ENCODE measurements at regions not wholly inside any gene's neighbourhood (a gene's known extent, or its start where the extent isn't known, plus 50 kb on each side); places are given as distances from the start of the nearest gene placed in this dataset.

DNA sequence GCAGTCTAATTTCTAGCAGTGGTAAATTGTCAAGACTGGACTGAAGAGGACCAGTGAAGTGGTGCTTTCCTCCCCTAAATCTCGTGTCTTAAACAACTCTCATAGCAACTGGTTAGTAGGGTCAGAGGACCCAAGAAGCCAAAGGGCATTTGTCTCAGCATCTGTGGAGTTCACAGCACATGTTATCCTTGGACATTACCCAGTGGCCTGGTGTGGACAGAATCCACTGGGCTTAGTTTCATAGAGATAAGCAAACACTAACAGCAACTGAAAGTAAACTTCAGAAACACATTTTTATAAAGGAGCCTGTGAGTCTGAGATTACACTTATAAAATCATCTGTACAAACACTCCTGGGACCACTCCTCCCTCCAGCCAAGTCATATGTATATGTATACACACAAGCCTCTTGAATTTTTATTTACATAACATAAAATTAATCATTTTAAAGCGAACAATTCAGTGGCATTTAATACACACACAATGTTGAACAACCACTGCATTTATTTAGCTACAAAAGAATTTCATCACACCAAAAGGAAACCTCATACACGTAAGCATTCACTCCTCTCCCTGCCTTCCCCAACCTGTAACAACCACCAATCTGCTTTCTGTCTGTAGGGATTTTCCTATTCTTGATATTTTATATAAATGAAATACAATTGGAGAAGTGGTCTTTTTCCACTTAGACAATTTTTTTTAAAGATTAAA is 457.8 kb downstream of the RASEF start:
- H3K4me1 Mint-ChIP-seq (ENCODE audit: low read depth): no peaks in the 10 kb centered on the region
- H3K27me3 Mint-ChIP-seq: no peaks in the 10 kb centered on the region
- no peak overlapping the region for H3K27ac Mint-ChIP-seq
- H3K36me3 Mint-ChIP-seq (ENCODE audit: low read depth): no peaks in the 10 kb centered on the region
- H3K4me3 Mint-ChIP-seq: no peak overlapping the region
- H3K9me3 Mint-ChIP-seq: no peaks in the 10 kb centered on the region

DNA sequence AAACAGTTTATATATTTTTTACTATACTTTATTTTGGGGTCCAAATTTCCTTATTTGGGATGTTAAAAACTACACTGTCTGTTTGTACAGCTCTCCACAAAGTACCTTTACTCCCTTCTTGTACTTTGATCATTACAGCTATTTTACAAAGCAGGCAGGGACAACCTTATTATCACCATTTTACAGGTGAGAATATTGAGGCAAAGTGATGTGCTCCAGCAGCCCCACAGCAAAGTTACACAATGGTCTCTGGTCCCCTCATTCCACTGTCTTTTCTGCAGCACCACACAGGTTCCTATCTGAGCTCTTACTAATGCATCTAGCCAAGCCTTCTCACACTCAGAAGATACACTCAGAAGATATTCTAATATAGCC is 457.3 kb downstream of the RASEF start:
- Mint-ChIP-seq H3K4me3 (no peak overlapping the region), H3K4me1 (ENCODE audit: low read depth) (no peaks in the 10 kb centered on the region)

DNA sequence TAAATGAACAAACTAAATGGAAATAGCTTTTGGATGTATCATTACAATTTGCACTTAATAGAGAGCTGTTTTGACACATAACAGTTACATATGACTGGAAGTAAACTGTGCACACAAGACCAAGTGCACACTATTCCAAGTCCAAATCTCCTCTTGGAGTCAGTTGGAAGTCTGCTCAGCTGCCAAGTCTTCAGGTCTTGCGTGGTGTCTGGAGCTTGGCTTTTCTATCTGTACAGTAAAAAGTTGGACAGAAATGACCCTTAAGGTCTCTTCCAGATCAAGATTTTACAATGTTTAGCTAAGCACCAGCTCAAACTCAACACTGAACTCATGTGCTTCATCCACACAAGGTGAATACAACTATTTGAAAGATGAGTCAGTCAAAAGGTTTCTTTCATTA is 456.9 kb downstream of the RASEF start:
- Mint-ChIP-seq H3K4me3 (no peak overlapping the region), H3K9me3 (no peaks in the 10 kb centered on the region), H3K27ac (no peak overlapping the region), H3K27me3 (no peaks in the 10 kb centered on the region), H3K36me3 (ENCODE audit: low read depth) (no peaks in the 10 kb centered on the region), H3K4me1 (ENCODE audit: low read depth) (no peaks in the 10 kb centered on the region)

More for the DNA sequence above, 457.3 kb downstream of the RASEF start:
- Mint-ChIP-seq H3K27me3 (no peaks in the 10 kb centered on the region), H3K36me3 (ENCODE audit: low read depth) (no peaks in the 10 kb centered on the region), H3K27ac (no peak overlapping the region), H3K9me3 (no peaks in the 10 kb centered on the region)

DNA sequence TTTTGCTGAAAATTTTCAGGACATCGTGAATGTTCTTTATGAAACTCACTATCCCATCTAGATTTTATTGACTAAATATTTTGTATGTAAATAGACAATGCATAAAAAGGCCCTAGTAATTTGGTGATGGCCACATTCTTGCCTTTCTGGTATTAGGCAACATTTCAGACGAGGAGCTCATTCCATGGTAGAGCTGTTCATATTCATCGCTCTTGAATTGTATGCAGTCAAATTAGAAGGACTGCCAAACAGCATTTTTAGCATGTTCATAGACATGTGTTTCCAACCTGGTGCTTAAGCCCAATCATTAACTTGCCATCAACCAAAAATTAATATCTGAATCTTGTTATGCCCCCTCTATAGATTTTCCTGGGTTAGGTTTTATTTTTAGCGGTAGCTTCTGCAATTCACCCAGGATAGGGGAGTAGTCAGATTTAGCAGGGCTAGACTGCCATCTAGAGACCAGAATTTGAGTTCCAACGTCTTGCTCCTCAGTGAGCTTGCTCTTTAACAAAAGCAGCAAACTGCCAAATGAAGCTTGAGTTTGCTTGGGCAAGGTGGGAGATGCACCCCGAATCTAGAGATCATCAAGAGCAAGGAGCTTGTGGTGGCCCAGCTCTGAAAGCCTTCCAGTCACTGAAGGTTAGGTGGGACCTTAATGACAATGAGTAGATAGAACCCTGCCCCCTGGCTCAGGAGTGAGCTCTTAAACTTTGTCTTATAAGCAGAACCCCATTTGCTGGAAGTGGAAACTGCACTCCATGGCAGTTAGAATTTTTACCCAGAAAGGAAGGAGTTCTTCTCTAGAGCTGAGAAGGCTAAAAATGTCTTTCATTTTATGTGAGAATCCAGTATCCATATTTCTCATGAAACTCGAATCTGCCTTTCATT is 456.2 kb downstream of the RASEF start:
- Mint-ChIP-seq H3K9me3 (no peaks in the 10 kb centered on the region), H3K27ac (no peak overlapping the region), H3K36me3 (ENCODE audit: low read depth) (no peaks in the 10 kb centered on the region), H3K4me1 (ENCODE audit: low read depth) (no peaks in the 10 kb centered on the region), H3K27me3 (no peaks in the 10 kb centered on the region), H3K4me3 (no peak overlapping the region)

DNA sequence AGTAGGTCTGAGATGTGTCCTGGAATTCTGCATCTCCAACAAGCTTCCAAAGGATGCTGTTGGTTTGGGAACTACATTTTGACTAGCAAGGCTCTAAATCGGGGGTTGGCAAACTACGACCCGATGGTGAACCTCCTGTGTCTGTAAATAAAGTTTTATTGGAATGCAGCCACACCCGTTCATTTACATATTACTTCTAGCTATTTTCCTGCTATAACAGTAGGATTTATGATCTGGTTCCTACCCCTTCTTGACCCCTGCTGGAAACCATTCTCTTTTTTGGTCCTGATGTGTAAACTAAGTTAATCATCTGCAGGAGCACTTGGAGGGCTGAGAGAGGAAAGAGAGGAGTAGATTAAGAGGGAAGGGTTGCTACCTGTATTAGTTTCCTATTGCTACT is 454.5 kb downstream of the RASEF start:
- H3K4me1 Mint-ChIP-seq (ENCODE audit: low read depth): no peaks in the 10 kb centered on the region
- H3K27me3 Mint-ChIP-seq: no peaks in the 10 kb centered on the region
- H3K9me3 Mint-ChIP-seq: no peaks in the 10 kb centered on the region
- H3K27ac Mint-ChIP-seq: no peak overlapping the region
- no peaks in the 10 kb centered on the region for H3K36me3 Mint-ChIP-seq (ENCODE audit: low read depth)
- H3K4me3 Mint-ChIP-seq: no peak overlapping the region

DNA sequence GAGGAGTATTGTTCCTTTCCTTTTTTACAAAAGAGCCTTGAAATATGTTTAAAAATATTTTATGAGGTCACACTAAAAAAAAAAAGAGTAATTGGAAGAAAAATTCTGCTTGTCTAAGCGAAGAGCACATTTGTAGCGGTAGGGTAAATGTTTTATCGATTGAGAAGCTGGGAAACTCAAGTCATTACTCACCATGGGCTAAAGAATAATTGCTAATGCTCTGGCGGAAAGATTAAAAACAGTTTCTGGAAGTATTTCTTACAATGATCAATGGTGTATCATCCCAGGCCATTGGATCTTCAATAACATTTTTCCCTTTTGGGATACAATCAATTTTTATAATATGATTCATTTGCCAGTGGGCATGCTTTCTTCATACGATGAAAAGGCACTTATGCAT is 450.0 kb downstream of the RASEF start:
- Mint-ChIP-seq H3K4me3 (no peak overlapping the region), H3K27ac (no peak overlapping the region), H3K4me1 (ENCODE audit: low read depth) (no peaks in the 10 kb centered on the region), H3K9me3 (peaks cover 3% of the 10 kb centered on the region), H3K36me3 (ENCODE audit: low read depth) (no peaks in the 10 kb centered on the region), H3K27me3 (no peaks in the 10 kb centered on the region)

DNA sequence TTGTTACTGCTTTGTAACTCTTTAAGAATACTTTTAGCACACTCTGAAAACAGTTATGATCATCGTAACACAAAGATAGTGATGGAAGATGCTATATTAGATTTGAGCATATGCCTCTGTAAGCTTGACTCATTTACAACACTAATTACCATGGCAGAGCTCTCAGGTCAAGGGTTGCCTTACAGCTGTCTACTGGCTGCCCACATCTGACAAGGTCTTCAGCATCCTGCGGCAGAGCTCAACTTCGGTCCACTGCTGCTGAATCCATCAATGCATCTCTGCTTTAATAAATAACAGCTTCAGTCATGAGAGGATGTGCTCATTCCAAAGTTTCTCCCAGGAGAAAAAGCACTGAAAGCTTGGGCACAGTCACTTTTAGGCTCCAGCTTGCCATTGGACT is 449.4 kb downstream of the RASEF start:
- no peak overlapping the region for H3K27ac Mint-ChIP-seq
- no peak overlapping the region for H3K4me3 Mint-ChIP-seq
- no peaks in the 10 kb centered on the region for H3K4me1 Mint-ChIP-seq (ENCODE audit: low read depth)
- peaks cover 3% of the 10 kb centered on the region for H3K9me3 Mint-ChIP-seq
- H3K27me3 Mint-ChIP-seq: no peaks in the 10 kb centered on the region
- H3K36me3 Mint-ChIP-seq (ENCODE audit: low read depth): no peaks in the 10 kb centered on the region

DNA sequence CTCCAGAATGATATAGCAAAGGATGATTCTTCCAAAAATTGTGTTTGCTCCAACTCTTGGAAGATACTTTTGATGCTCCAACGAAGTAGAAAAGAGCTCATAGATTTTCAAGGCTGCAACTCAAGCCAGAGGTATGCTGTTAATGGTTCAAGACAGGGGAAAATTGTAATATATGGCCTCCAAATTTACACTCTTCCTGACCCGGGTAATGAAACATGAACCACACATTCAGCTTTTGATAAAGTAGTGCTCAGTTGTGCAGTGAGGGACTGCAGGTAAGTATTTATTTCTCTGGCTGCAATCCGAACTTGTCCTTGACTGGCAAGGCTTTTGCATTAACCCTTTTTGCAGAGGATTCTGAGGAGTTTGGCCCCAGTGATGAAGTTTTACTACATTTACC is 446.4 kb downstream of the RASEF start:
- Mint-ChIP-seq H3K27me3 (no peaks in the 10 kb centered on the region), H3K4me1 (ENCODE audit: low read depth) (no peaks in the 10 kb centered on the region), H3K36me3 (ENCODE audit: low read depth) (no peaks in the 10 kb centered on the region)

DNA sequence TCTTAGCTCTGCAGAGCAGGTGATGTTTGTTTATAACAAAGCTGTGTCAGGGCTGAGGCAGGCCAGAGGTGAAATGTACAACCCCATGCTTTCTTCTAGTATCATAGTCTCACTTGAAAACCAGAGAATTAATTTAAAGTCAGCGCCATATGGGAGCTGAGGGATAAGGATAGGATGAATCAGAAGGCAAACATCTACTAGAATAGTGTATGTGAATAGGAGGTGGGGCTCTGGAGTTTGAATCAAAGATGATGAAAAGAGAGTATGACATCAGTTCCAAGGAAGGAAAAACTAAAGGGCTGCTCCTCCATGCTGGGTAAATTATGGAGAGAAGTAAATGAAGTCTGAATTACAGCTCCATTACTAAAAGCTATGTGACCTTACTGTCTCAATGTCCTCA is 441.5 kb downstream of the RASEF start:
- H3K4me3 Mint-ChIP-seq: no peak overlapping the region
- H3K9me3 Mint-ChIP-seq: peaks cover 3% of the 10 kb centered on the region
- H3K4me1 Mint-ChIP-seq (ENCODE audit: low read depth): no peaks in the 10 kb centered on the region
- no peaks in the 10 kb centered on the region for H3K27me3 Mint-ChIP-seq
- no peaks in the 10 kb centered on the region for H3K36me3 Mint-ChIP-seq (ENCODE audit: low read depth)
- H3K27ac Mint-ChIP-seq: no peak overlapping the region

More for the DNA sequence above, 446.4 kb downstream of the RASEF start:
- Mint-ChIP-seq H3K27ac (no peak overlapping the region), H3K4me3 (no peak overlapping the region), H3K9me3 (peaks cover 3% of the 10 kb centered on the region)

DNA sequence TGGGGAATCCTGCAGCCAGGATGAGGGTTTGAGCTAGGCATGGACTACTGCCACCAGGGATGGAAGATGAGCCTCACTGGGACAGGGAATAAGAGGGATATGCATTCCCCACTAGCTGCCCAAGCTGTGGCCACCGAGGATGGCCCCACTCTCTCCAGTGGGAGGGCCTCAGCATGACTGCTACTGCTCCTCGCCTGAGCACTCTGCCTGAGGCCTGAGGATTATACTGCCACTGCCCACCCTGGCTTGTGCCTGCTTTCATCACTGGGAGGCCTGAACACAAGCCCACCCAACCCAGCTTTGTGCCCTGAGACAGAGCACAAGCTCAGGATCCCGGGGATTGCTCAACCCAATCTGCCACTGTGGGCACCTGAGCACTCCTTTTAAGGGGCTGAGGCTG is 425.6 kb downstream of the RASEF start:
- Mint-ChIP-seq H3K27ac (no peak overlapping the region), H3K4me1 (ENCODE audit: low read depth) (no peaks in the 10 kb centered on the region), H3K9me3 (peaks cover 14% of the 10 kb centered on the region)

DNA sequence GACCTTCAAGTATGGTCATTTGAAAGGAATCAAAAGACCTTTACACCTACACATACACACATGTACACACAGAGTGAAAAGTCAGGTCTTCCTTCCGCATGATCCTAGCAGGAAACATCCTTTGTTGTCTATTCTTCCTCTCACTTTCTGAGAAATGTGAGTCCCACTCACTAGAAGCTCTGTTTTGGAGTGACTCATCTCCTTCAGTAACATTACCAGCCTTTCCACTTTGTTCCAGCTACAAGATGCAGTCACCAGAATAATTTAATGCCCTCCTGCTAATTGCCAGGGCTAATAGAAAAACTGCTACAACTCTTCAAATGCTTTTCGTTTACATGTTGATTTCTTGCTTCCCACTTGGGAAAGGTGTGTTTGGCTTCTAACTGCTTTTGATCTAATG is 417.3 kb downstream of the RASEF start:
- no peaks in the 10 kb centered on the region for H3K27me3 Mint-ChIP-seq
- no peak overlapping the region for H3K27ac Mint-ChIP-seq
- H3K4me1 Mint-ChIP-seq (ENCODE audit: low read depth): no peaks in the 10 kb centered on the region
- no peak overlapping the region for H3K4me3 Mint-ChIP-seq
- H3K36me3 Mint-ChIP-seq (ENCODE audit: low read depth): no peaks in the 10 kb centered on the region
- peaks cover 8% of the 10 kb centered on the region for H3K9me3 Mint-ChIP-seq

More for the DNA sequence above, 425.6 kb downstream of the RASEF start:
- Mint-ChIP-seq H3K27me3 (no peaks in the 10 kb centered on the region), H3K36me3 (ENCODE audit: low read depth) (no peaks in the 10 kb centered on the region), H3K4me3 (no peak overlapping the region)

DNA sequence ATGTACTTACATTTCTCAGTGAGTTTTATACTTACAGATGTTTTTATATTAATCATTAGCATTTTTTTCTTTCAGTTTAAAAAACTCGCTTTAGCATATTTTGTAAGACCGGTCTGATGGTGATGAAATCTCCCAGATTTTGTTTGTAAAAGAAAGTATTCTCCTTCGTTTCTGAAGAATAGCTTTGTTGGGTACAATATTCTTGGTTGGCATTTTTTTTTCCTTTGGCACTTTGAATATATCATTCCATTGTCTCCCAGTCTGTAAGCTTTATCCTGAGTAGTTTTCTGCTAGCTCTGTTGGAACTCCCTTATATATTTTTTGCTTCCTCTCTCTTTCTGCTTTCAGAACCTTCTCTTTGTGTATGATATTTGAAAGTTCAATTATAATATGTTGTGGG is 412.6 kb downstream of the RASEF start:
- H3K27me3 Mint-ChIP-seq: no peaks in the 10 kb centered on the region

DNA sequence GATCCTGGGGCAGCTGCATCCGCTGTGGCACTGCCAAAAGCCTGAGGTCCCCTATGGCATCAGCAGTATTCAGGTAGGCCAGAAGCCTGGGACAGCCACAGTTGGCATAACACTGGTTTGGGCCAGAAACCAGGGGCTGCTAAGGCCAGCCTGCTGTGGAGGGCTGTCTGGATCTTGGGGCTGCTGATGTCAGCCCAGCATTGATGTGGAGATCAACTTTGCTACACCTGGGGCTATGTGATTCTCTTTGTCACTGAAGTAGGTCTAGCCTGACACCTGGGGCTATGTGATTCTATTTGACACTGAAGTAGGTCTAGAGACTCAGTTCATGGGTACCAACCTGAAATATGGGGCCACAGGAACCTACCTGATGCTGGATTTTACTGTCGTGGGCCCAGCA is 411.5 kb downstream of the RASEF start:
- no peaks in the 10 kb centered on the region for H3K4me1 Mint-ChIP-seq (ENCODE audit: low read depth)
- no peaks in the 10 kb centered on the region for H3K27me3 Mint-ChIP-seq
- H3K9me3 Mint-ChIP-seq: peaks cover 13% of the 10 kb centered on the region
- H3K36me3 Mint-ChIP-seq (ENCODE audit: low read depth): no peaks in the 10 kb centered on the region
- H3K4me3 Mint-ChIP-seq: no peak overlapping the region
- H3K27ac Mint-ChIP-seq: no peak overlapping the region

More for the DNA sequence above, 412.6 kb downstream of the RASEF start:
- H3K27ac Mint-ChIP-seq: no peak overlapping the region
- H3K9me3 Mint-ChIP-seq: peaks cover 13% of the 10 kb centered on the region
- H3K4me1 Mint-ChIP-seq (ENCODE audit: low read depth): no peaks in the 10 kb centered on the region
- H3K4me3 Mint-ChIP-seq: no peak overlapping the region
- H3K36me3 Mint-ChIP-seq (ENCODE audit: low read depth): no peaks in the 10 kb centered on the region

DNA sequence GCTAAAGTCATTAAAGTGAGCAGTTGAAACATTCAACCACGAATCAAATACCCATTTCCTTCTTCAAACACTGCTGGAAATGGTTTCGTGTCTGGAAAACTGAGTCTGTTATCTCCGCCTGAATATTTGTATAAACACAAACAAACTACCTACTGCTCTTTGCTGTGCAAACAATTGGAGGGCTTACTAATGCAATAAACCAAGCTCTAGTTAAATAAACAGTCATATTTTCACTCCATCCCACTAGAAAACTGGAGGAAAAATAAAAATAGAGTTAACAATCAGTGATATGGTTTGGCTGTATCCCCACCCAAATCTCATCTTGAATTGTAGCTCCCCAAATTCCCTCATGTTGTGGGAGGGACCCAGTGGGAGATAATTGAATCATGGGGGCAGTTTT is 397.6 kb downstream of the RASEF start:
- Mint-ChIP-seq H3K4me1 (ENCODE audit: low read depth) (no peaks in the 10 kb centered on the region), H3K4me3 (no peak overlapping the region), H3K36me3 (ENCODE audit: low read depth) (no peaks in the 10 kb centered on the region), H3K27ac (no peak overlapping the region), H3K9me3 (peaks cover 4% of the 10 kb centered on the region), H3K27me3 (no peaks in the 10 kb centered on the region)

DNA sequence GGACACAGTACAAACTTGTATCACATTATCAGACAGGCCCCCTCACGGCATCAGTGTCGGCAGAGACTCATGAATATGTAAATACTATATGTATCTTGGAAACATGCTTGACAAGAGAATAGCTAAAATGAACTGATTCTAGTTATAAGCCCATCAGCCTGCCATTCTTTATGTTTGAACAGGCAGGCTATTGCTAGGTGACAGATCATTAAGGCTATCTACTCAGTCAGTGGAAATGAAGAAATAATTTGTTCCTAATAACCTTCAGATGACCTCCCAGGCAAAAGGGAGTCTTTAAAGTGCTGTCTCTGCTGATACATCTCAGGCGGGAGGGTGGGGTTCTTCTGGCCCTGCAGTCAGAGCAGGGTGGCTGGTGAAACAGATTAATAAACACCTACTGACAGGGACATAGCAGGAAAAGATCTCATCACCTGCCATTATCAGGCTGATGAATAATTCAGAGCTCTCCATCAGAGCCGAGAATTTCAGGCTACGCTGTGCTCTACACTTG is 394.2 kb downstream of the RASEF start:
- Mint-ChIP-seq H3K36me3 (ENCODE audit: low read depth) (no peaks in the 10 kb centered on the region), H3K9me3 (no peaks in the 10 kb centered on the region), H3K27ac (no peak overlapping the region), H3K27me3 (no peaks in the 10 kb centered on the region), H3K4me1 (ENCODE audit: low read depth) (no peaks in the 10 kb centered on the region), H3K4me3 (no peak overlapping the region)
